Esophagus muscularis mucosa (tissue), 3 donors: ENCODE measurements at regions not wholly inside any gene's neighbourhood (a gene's known extent, or its start where the extent isn't known, plus 50 kb on each side); places are given as distances from the start of the nearest gene placed in this dataset.

Source experiments
- EP300 ChIP-seq: sonication (generic); formaldehyde crosslinking; IDR thresholded peaks from one replicate; pipeline ENCODE4 v1.6.1; 2017; ENCODE audit warnings: antibody characterized with exemption
- POLR2A ChIP-seq: fragments of 450-650 bp; IDR thresholded peaks from one replicate; pipeline ENCODE4 v1.6.1; 2017; ENCODE audit warnings: antibody characterized with exemption, moderate library complexity, mild to moderate bottlenecking, low read depth
- POLR2AphosphoS5 ChIP-seq, 2 donors: sonication (generic); formaldehyde crosslinking; IDR thresholded peaks; one replicate each; pipeline ENCODE4 v1.6.1; 2017; ENCODE audit warnings: antibody characterized with exemption in 2 of 2

- TF ChIP-seq POLR2AphosphoS5 (IDR thresholded peaks at IDR 0.05) (no peak), POLR2A (no peak), EP300 (no peak)
These were observed 76.2 kb upstream of the SCOC start for GRCh38 chr4:140297221-140297570.
